ENCODE measurements at regions not wholly inside any gene's neighbourhood (a gene's known extent, or its start where the extent isn't known, plus 50 kb on each side); places are given as distances from the start of the nearest gene placed in this dataset.

DNA sequence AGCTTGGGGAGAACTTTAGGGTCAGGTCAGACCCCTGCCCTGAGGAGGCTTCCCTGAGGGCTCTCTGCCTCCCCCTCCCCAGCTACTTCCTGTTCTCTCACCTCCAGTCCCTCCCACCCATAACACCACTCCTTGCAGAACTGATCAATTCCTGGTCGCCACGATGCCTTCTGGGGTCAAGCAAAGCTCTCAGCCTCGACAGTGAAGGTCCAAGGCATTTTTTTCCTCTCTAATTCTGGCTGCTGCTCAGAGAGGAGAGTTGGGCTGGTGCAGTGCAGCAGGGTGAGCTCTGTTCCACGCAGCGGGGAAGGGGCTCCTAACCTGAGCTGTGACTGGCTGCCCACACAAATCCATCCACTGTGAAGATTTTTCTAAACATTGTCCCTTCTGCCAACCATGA lies 628.4 kb downstream of the BRD1 start:
- no peak for TF ChIP-seq POLR2AphosphoS5 (IDR thresholded peaks at IDR 0.05; ENCODE audit: low read depth)
- TF ChIP-seq EZH2phosphoT487 (IDR thresholded peaks at IDR 0.05; ENCODE audit: unreplicated experiment): no peak
- TF ChIP-seq, protein P1, sequence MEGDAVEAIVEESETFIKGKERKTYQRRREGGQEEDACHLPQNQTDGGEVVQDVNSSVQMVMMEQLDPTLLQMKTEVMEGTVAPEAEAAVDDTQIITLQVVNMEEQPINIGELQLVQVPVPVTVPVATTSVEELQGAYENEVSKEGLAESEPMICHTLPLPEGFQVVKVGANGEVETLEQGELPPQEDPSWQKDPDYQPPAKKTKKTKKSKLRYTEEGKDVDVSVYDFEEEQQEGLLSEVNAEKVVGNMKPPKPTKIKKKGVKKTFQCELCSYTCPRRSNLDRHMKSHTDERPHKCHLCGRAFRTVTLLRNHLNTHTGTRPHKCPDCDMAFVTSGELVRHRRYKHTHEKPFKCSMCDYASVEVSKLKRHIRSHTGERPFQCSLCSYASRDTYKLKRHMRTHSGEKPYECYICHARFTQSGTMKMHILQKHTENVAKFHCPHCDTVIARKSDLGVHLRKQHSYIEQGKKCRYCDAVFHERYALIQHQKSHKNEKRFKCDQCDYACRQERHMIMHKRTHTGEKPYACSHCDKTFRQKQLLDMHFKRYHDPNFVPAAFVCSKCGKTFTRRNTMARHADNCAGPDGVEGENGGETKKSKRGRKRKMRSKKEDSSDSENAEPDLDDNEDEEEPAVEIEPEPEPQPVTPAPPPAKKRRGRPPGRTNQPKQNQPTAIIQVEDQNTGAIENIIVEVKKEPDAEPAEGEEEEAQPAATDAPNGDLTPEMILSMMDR (conservative IDR thresholded peaks at IDR 0.05; ENCODE audit: low read depth in 2 of 2): no peak
- TF ChIP-seq CREB1 (CRISPR knock-in tag; IDR thresholded peaks at IDR 0.05; ENCODE audit: low read depth): no peak
- no peak for TF ChIP-seq EZH2 (IDR thresholded peaks at IDR 0.05; ENCODE audit: low read depth, unreplicated experiment)
- TF ChIP-seq, protein P2, sequence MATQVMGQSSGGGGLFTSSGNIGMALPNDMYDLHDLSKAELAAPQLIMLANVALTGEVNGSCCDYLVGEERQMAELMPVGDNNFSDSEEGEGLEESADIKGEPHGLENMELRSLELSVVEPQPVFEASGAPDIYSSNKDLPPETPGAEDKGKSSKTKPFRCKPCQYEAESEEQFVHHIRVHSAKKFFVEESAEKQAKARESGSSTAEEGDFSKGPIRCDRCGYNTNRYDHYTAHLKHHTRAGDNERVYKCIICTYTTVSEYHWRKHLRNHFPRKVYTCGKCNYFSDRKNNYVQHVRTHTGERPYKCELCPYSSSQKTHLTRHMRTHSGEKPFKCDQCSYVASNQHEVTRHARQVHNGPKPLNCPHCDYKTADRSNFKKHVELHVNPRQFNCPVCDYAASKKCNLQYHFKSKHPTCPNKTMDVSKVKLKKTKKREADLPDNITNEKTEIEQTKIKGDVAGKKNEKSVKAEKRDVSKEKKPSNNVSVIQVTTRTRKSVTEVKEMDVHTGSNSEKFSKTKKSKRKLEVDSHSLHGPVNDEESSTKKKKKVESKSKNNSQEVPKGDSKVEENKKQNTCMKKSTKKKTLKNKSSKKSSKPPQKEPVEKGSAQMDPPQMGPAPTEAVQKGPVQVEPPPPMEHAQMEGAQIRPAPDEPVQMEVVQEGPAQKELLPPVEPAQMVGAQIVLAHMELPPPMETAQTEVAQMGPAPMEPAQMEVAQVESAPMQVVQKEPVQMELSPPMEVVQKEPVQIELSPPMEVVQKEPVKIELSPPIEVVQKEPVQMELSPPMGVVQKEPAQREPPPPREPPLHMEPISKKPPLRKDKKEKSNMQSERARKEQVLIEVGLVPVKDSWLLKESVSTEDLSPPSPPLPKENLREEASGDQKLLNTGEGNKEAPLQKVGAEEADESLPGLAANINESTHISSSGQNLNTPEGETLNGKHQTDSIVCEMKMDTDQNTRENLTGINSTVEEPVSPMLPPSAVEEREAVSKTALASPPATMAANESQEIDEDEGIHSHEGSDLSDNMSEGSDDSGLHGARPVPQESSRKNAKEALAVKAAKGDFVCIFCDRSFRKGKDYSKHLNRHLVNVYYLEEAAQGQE (IDR thresholded peaks at IDR 0.05; ENCODE audit: unreplicated experiment): no peak
- TF ChIP-seq, protein P3, sequence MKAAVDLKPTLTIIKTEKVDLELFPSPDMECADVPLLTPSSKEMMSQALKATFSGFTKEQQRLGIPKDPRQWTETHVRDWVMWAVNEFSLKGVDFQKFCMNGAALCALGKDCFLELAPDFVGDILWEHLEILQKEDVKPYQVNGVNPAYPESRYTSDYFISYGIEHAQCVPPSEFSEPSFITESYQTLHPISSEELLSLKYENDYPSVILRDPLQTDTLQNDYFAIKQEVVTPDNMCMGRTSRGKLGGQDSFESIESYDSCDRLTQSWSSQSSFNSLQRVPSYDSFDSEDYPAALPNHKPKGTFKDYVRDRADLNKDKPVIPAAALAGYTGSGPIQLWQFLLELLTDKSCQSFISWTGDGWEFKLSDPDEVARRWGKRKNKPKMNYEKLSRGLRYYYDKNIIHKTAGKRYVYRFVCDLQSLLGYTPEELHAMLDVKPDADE (IDR thresholded peaks at IDR 0.05): no peak
- TF ChIP-seq NANOG (IDR thresholded peaks at IDR 0.05; ENCODE audit: borderline replicate concordance): no peak
- TF ChIP-seq JUNB (IDR thresholded peaks at IDR 0.05; ENCODE audit: unreplicated experiment): no peak
- TF ChIP-seq STAT1 (IDR thresholded peaks at IDR 0.05; ENCODE audit: unreplicated experiment): no peak
- no peak for TF ChIP-seq ZNF114 (CRISPR knock-in tag; IDR thresholded peaks at IDR 0.05)
- TF ChIP-seq, protein P4, sequence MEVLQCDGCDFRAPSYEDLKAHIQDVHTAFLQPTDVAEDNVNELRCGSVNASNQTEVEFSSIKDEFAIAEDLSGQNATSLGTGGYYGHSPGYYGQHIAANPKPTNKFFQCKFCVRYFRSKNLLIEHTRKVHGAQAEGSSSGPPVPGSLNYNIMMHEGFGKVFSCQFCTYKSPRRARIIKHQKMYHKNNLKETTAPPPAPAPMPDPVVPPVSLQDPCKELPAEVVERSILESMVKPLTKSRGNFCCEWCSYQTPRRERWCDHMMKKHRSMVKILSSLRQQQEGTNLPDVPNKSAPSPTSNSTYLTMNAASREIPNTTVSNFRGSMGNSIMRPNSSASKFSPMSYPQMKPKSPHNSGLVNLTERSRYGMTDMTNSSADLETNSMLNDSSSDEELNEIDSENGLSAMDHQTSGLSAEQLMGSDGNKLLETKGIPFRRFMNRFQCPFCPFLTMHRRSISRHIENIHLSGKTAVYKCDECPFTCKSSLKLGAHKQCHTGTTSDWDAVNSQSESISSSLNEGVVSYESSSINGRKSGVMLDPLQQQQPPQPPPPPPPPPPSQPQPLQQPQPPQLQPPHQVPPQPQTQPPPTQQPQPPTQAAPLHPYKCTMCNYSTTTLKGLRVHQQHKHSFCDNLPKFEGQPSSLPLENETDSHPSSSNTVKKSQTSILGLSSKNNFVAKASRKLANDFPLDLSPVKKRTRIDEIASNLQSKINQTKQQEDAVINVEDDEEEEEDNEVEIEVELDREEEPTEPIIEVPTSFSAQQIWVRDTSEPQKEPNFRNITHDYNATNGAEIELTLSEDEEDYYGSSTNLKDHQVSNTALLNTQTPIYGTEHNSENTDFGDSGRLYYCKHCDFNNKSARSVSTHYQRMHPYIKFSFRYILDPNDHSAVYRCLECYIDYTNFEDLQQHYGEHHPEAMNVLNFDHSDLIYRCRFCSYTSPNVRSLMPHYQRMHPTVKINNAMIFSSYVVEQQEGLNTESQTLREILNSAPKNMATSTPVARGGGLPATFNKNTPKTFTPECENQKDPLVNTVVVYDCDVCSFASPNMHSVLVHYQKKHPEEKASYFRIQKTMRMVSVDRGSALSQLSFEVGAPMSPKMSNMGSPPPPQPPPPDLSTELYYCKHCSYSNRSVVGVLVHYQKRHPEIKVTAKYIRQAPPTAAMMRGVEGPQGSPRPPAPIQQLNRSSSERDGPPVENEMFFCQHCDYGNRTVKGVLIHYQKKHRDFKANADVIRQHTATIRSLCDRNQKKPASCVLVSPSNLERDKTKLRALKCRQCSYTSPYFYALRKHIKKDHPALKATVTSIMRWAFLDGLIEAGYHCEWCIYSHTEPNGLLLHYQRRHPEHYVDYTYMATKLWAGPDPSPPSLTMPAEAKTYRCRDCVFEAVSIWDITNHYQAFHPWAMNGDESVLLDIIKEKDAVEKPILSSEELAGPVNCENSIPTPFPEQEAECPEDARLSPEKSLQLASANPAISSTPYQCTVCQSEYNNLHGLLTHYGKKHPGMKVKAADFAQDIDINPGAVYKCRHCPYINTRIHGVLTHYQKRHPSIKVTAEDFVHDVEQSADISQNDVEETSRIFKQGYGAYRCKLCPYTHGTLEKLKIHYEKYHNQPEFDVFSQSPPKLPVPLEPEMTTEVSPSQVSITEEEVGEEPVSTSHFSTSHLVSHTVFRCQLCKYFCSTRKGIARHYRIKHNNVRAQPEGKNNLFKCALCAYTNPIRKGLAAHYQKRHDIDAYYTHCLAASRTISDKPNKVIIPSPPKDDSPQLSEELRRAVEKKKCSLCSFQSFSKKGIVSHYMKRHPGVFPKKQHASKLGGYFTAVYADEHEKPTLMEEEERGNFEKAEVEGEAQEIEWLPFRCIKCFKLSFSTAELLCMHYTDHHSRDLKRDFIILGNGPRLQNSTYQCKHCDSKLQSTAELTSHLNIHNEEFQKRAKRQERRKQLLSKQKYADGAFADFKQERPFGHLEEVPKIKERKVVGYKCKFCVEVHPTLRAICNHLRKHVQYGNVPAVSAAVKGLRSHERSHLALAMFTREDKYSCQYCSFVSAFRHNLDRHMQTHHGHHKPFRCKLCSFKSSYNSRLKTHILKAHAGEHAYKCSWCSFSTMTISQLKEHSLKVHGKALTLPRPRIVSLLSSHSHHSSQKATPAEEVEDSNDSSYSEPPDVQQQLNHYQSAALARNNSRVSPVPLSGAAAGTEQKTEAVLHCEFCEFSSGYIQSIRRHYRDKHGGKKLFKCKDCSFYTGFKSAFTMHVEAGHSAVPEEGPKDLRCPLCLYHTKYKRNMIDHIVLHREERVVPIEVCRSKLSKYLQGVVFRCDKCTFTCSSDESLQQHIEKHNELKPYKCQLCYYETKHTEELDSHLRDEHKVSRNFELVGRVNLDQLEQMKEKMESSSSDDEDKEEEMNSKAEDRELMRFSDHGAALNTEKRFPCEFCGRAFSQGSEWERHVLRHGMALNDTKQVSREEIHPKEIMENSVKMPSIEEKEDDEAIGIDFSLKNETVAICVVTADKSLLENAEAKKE (CRISPR knock-in tag; IDR thresholded peaks at IDR 0.05): no peak

Data from GM23338 (cell line).